IMR-90 (cell line): ENCODE measurements at regions not wholly inside any gene's neighbourhood (a gene's known extent, or its start where the extent isn't known, plus 50 kb on each side); places are given as distances from the start of the nearest gene placed in this dataset.

Experiments used
- ATAC-seq: fragments of 200-7000 bp; cut with Tn5 transposase; 2 replicates; pipeline ENCODE4 v1.9.1; 2020; ENCODE audit warnings: low read depth, mild to moderate bottlenecking, moderate library complexity
- BruUV-seq: library from RNA; stranded (reverse); fragments of 400-500 nt; replicated peaks from 2 replicates; lab custom pipeline; 2021; lab: Mats Ljungman, UMichigan
- CTCF ChIA-PET: fragments of 300-600 bp; formaldehyde crosslinking; extraction: SDS; loops from one replicate; lab custom pipeline; 2021; ENCODE audit warnings: antibody characterized with exemption; lab: Yijun Ruan, JAX
- POLR2A ChIA-PET: fragments of 300-600 bp; sonication (Branson Sonifier 250); formaldehyde crosslinking; loops from one replicate; lab custom pipeline; 2022; ENCODE audit warnings: antibody characterized with exemption; ENCODE audit not compliant: unreplicated experiment; lab: Charles Lee
- DNase-seq: peaks from one replicate; pipeline ENCODE4 v3.0.0; 2013
- H2AFZ ChIP-seq: replicated peaks from 2 replicates; pipeline ENCODE3; 2013; ENCODE audit warnings: low read length, mild to moderate bottlenecking; ENCODE audit not compliant: poor library complexity
- H2AK5ac ChIP-seq: 2 replicates; pipeline ENCODE4 v1.6.1; 2013; ENCODE audit warnings: low read depth, low read length, inconsistent platforms
- H2AK9ac ChIP-seq: replicated peaks from 2 replicates; pipeline ENCODE3; 2013; ENCODE audit warnings: mild to moderate bottlenecking, low read depth, low read length, moderate library complexity; ENCODE audit not compliant: poor library complexity
- H2BK120ac ChIP-seq: 2 replicates; pipeline ENCODE4 v1.6.1; 2013; ENCODE audit warnings: low read depth, low read length, inconsistent platforms
- H2BK15ac ChIP-seq: 3 replicates; pipeline ENCODE4 v1.6.1; 2013; ENCODE audit warnings: low read depth, low read length, inconsistent platforms
- H2BK20ac ChIP-seq: 2 replicates; pipeline ENCODE4 v1.6.1; 2013; ENCODE audit warnings: low read depth, mild to moderate bottlenecking, inconsistent platforms, low read length, moderate library complexity
- H2BK5ac ChIP-seq: 2 replicates; pipeline ENCODE4 v1.6.1; 2013; ENCODE audit warnings: mild to moderate bottlenecking, low read depth, low read length, inconsistent platforms; ENCODE audit not compliant: poor library complexity, severe bottlenecking
- H3K14ac ChIP-seq: replicated peaks from 2 replicates; pipeline ENCODE4 v1.6.1; 2013; ENCODE audit warnings: low read depth, low read length, inconsistent platforms
- H3K18ac ChIP-seq: 2 replicates; pipeline ENCODE4 v1.6.1; 2013; ENCODE audit warnings: low read depth, low read length, control low read depth
- H3K23ac ChIP-seq: 2 replicates; pipeline ENCODE4 v1.6.1; 2013; ENCODE audit warnings: low read depth, low read length, inconsistent platforms
- H3K27ac ChIP-seq: 2 replicates; pipeline ENCODE4 v1.5.1; 2013; ENCODE audit warnings: mild to moderate bottlenecking, control low read depth, low read length; ENCODE audit not compliant: insufficient read depth
- H3K27me3 ChIP-seq: 2 replicates; pipeline ENCODE4 v1.6.1; 2013; ENCODE audit warnings: low read length; ENCODE audit not compliant: control insufficient read depth, insufficient read depth
- H3K36me3 ChIP-seq: 2 replicates; pipeline ENCODE4 v1.6.1; 2013; ENCODE audit warnings: low read length, mixed read lengths; ENCODE audit not compliant: control insufficient read depth, insufficient read depth
- H3K4ac ChIP-seq: 2 replicates; pipeline ENCODE4 v1.6.1; 2013; ENCODE audit warnings: low read depth, low read length, inconsistent platforms
- H3K4me1 ChIP-seq: 2 replicates; pipeline ENCODE4 v1.6.1; 2013; ENCODE audit warnings: low read length, mixed read lengths; ENCODE audit not compliant: control insufficient read depth, insufficient read depth
- H3K4me2 ChIP-seq: 2 replicates; pipeline ENCODE4 v1.6.1; 2013; ENCODE audit warnings: low read depth, mild to moderate bottlenecking, control low read depth, low read length, moderate library complexity
- H3K4me3 ChIP-seq: 2 replicates; pipeline ENCODE4 v1.5.1; 2013; ENCODE audit warnings: low read depth, mild to moderate bottlenecking, control low read depth, low read length, moderate library complexity; ENCODE audit not compliant: insufficient read depth
- H3K56ac ChIP-seq: 2 replicates; pipeline ENCODE4 v1.6.1; 2013; ENCODE audit warnings: low read length, inconsistent platforms; ENCODE audit not compliant: insufficient read depth; ENCODE audit errors: extremely low read depth
- H3K79me1 ChIP-seq, 2 experiments: 2 replicates each; pipeline ENCODE4 v1.6.1; 2013; ENCODE audit warnings: low read length in 2 of 2, inconsistent platforms in 1 of 2, low read depth in 1 of 2
- H3K9ac ChIP-seq: 2 replicates; pipeline ENCODE4 v1.6.1; 2013; ENCODE audit warnings: low read depth, low read length, control low read depth
- H3K9me1 ChIP-seq: 2 replicates; pipeline ENCODE4 v1.6.1; 2013; ENCODE audit warnings: low read length, inconsistent platforms; ENCODE audit not compliant: insufficient read depth
- H3K9me3 ChIP-seq: 2 replicates; pipeline ENCODE4 v1.6.1; 2013; ENCODE audit warnings: low read length; ENCODE audit not compliant: control insufficient read depth, insufficient read depth
- H4K20me1 ChIP-seq: 2 replicates; pipeline ENCODE4 v1.6.1; 2013; ENCODE audit warnings: low read length, inconsistent platforms; ENCODE audit not compliant: insufficient read depth
- H4K5ac ChIP-seq: 2 replicates; pipeline ENCODE4 v1.6.1; 2013; ENCODE audit warnings: mild to moderate bottlenecking, low read depth, low read length, control low read depth
- H4K8ac ChIP-seq, 2 experiments: 2 replicates each; pipeline ENCODE4 v1.6.1; 2013; ENCODE audit warnings: low read depth in 2 of 2, low read length in 2 of 2, control low read depth in 1 of 2, inconsistent platforms in 1 of 2
- H4K91ac ChIP-seq: 2 replicates; pipeline ENCODE4 v1.6.1; 2013; ENCODE audit warnings: low read depth, low read length, inconsistent platforms; ENCODE audit not compliant: insufficient read depth
- MAFK ChIP-seq: IDR thresholded peaks from 2 replicates; pipeline ENCODE4 v1.6.1; 2012; ENCODE audit warnings: low read depth, low read length, improper control_type of control experiment
- MAZ ChIP-seq: IDR thresholded peaks from 2 replicates; pipeline ENCODE4 v1.6.1; 2012; ENCODE audit warnings: low read depth, mild to moderate bottlenecking, low read length, improper control_type of control experiment, moderate library complexity, borderline replicate concordance
- NFE2L2 ChIP-seq: fragments of 150-350 bp; IDR thresholded peaks from 2 replicates; pipeline ENCODE4 v1.6.1; 2016; ENCODE audit warnings: low read depth, mild to moderate bottlenecking, low read length
- dilution Hi-C: fragments of 300-500 bp; cut with HindIII; formaldehyde crosslinking; loops from one replicate; pipeline ENCODE4 v1.14.3; 2018; ENCODE audit warnings: low sequenced_read_pairs; ENCODE audit not compliant: unreplicated experiment
- in situ Hi-C: fragments of 300-500 bp; cut with MboI; formaldehyde crosslinking; loops from 3 replicates; pipeline ENCODE4 v1.14.3; 2019; ENCODE audit warnings: low sequenced_read_pairs, inconsistent platforms, mixed read lengths
- intact Hi-C: fragments of 100-400 bp; cut with micrococcal nuclease; formaldehyde crosslinking; loops from 2 replicates; pipeline ENCODE4 v1.10.0; 2022

GRCh38 chr3:164640591-164640990 is 437.7 kb downstream of the SI start:
- Histone ChIP-seq H3K14ac (no peak overlapping the region), H3K4me2 (no peak overlapping the region), H4K20me1 (no peaks in the 10 kb centered on the region), H2BK20ac (no peak overlapping the region), H3K79me1 (no peaks in the 10 kb centered on the region), H3K4me1 (no peaks in the 10 kb centered on the region), H3K36me3 (no peaks in the 10 kb centered on the region), H2AK9ac (no peak overlapping the region), H3K27ac (no peak overlapping the region), H2BK5ac (no peak overlapping the region), H3K9ac (no peak overlapping the region), H2BK15ac (no peak overlapping the region), H3K4ac (no peak overlapping the region), H2AK5ac (no peak overlapping the region), H4K8ac (no peak overlapping the region), H3K4me3 (no peak overlapping the region), H2AFZ (no peak overlapping the region), H3K23ac (no peak overlapping the region), H2BK120ac (no peak overlapping the region), H3K9me3 (no peaks in the 10 kb centered on the region), H3K27me3 (no peaks in the 10 kb centered on the region), H4K91ac (no peak overlapping the region), H4K5ac (no peak overlapping the region), H3K56ac (no peak overlapping the region), H3K9me1 (no peaks in the 10 kb centered on the region), H3K18ac (no peak overlapping the region)
- DNase-seq: no peak
- no peak for ATAC-seq
- intact Hi-C loops: no loop called here
- in situ Hi-C loops: no loop called here
- no TSS peak for BruUV-seq
- CTCF ChIA-PET: no interaction called here
- TF ChIP-seq MAFK (no peak), MAZ (no peak), NFE2L2 (no peak)
- POLR2A ChIA-PET: no interaction called here
- dilution Hi-C loops: no loop called here
